GM23338 (cell line): ENCODE measurements at regions not wholly inside any gene's neighbourhood (a gene's known extent, or its start where the extent isn't known, plus 50 kb on each side); places are given as distances from the start of the nearest gene placed in this dataset.

Experiments used
- ATAC-seq: fragments of 200-7000 bp; cut with Tn5 transposase; 3 replicates; pipeline ENCODE4 v1.9.1; 2020
- DNase-seq: peaks from one replicate; pipeline ENCODE4 v3.0.0-alpha.2; 2015; ENCODE audit warnings: low spot score
- H2AFZ ChIP-seq: fragments of 200-600 bp; sonication (generic); 2 replicates; pipeline ENCODE4 v1.8.0; 2016; ENCODE audit warnings: antibody characterized with exemption, mild to moderate bottlenecking, moderate library complexity
- H3F3A ChIP-seq: fragments of 200-600 bp; sonication (generic); replicated peaks from 2 replicates; pipeline ENCODE4 v1.8.0; 2017; ENCODE audit warnings: antibody characterized with exemption, mixed run types, low read depth
- H3K27ac ChIP-seq: fragments of 200-600 bp; sonication (generic); 2 replicates; pipeline ENCODE4 v1.6.1; 2016; ENCODE audit warnings: low read depth
- H3K27me3 ChIP-seq: fragments of 200-600 bp; sonication (generic); 2 replicates; pipeline ENCODE4 v1.8.0; 2016; ENCODE audit warnings: mild to moderate bottlenecking, mixed run types, moderate library complexity; ENCODE audit not compliant: insufficient read depth
- H3K36me3 ChIP-seq: fragments of 200-600 bp; sonication (generic); 2 replicates; pipeline ENCODE4 v1.8.0; 2016; ENCODE audit warnings: mild to moderate bottlenecking; ENCODE audit not compliant: insufficient read depth
- H3K4me1 ChIP-seq: fragments of 200-600 bp; sonication (generic); 2 replicates; pipeline ENCODE4 v1.8.0; 2016; ENCODE audit warnings: mild to moderate bottlenecking, moderate library complexity; ENCODE audit not compliant: insufficient read depth
- H3K4me2 ChIP-seq: fragments of 200-600 bp; sonication (generic); 2 replicates; pipeline ENCODE4 v1.7.1; 2017; ENCODE audit warnings: mixed run types
- H3K4me3 ChIP-seq: fragments of 200-600 bp; sonication (generic); 2 replicates; pipeline ENCODE4 v1.6.1; 2016; ENCODE audit warnings: mixed run types
- H3K79me2 ChIP-seq: fragments of 200-600 bp; sonication (generic); replicated peaks from 2 replicates; pipeline ENCODE4 v1.8.0; 2017; ENCODE audit warnings: mild to moderate bottlenecking; ENCODE audit not compliant: insufficient read depth
- H3K9me2 ChIP-seq: fragments of 200-600 bp; sonication (generic); 2 replicates; pipeline ENCODE4 v1.8.0; 2017; ENCODE audit not compliant: insufficient read depth
- H4K20me1 ChIP-seq: fragments of 200-600 bp; sonication (generic); replicated peaks from 2 replicates; pipeline ENCODE4 v1.8.0; 2017; ENCODE audit warnings: mild to moderate bottlenecking; ENCODE audit not compliant: insufficient read depth
- H3K27ac Mint-ChIP-seq: 2 replicates; pipeline ENCODE4 v1.8.0; 2020; ENCODE audit warnings: inconsistent platforms, mild to moderate bottlenecking, moderate library complexity, mixed read lengths
- H3K27me3 Mint-ChIP-seq: 3 replicates; pipeline ENCODE4 v1.8.0; 2022; ENCODE audit warnings: low read depth, mild to moderate bottlenecking, moderate library complexity, mixed read lengths, inconsistent platforms; ENCODE audit not compliant: insufficient read depth, poor library complexity
- H3K36me3 Mint-ChIP-seq: 3 replicates; pipeline ENCODE4 v1.8.0; 2021; ENCODE audit warnings: low read depth, mild to moderate bottlenecking, inconsistent platforms, moderate library complexity, mixed read lengths
- H3K4me1 Mint-ChIP-seq: 3 replicates; pipeline ENCODE4 v1.8.0; 2020; ENCODE audit warnings: mild to moderate bottlenecking, inconsistent platforms, mixed read lengths
- H3K4me3 Mint-ChIP-seq: 3 replicates; pipeline ENCODE4 v1.8.0; 2021; ENCODE audit warnings: moderate library complexity, mild to moderate bottlenecking, inconsistent platforms, mixed read lengths
- H3K9me3 Mint-ChIP-seq: 3 replicates; pipeline ENCODE4 v1.8.0; 2020; ENCODE audit warnings: moderate library complexity, mild to moderate bottlenecking, inconsistent platforms, mixed read lengths
- JUNB ChIP-seq: IDR thresholded peaks from one replicate; pipeline ENCODE4 v1.6.1; 2016; ENCODE audit warnings: antibody characterized with exemption; ENCODE audit not compliant: unreplicated experiment
- POLR2AphosphoS5 ChIP-seq: IDR thresholded peaks from 2 replicates; pipeline ENCODE4 v1.6.1; 2016; ENCODE audit warnings: antibody characterized with exemption, low read depth
- TF ChIP-seq, protein P1 (sequence below): fragments of 250-450 bp; sonication (Bioruptor Pico); IDR thresholded peaks from 2 replicates; pipeline ENCODE4 v1.5.0; 2020; ENCODE audit warnings: mild to moderate bottlenecking, moderate library complexity

DNA sequence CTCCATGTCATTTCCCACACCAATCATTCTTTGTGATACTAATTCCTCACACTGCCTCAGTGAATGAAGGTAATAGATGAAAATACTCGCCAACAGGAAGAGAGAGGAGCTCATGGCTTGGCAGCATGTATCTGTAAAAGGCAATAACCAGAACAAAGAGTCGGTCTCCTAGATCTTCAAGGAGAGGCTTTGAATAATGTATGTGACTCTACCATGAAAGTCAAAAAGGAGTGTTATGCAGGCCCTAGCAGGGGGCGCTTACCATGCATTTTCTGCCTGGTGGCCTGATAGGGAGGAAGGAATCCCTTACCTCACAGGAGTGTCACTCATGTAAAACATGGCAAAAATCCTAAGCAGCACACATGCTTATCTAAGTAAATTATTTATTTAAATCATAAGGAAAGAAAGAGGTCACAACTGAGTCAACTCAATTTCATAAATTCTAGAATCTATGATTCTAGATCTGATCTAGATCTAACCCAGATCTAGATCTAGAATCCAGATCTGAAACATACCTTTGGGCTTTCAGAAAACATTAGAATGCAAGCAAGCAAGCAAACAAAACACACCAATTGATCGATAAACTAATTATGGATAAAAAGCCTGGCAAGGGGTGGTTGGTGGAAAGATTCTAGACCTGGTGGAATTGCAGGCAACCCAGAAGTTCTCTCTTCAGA is 226.3 kb upstream of the KLF6 start:
- Histone ChIP-seq H3F3A (no peaks in the 10 kb centered on the region), H3K27ac (peak overlapping the region; percentile 69; the same call in 1 of the 2 replicates), H4K20me1 (no peaks in the 10 kb centered on the region), H3K4me2 (peak overlapping the region; percentile 26; the same call in 1 of the 2 replicates), H3K4me3 (no peak overlapping the region), H3K27me3 (no peaks in the 10 kb centered on the region), H3K79me2 (no peaks in the 10 kb centered on the region), H3K36me3 (no peaks in the 10 kb centered on the region), H3K9me2 (peaks cover 4% of the 10 kb centered on the region), H2AFZ (peak overlapping the region; percentile 56; the same call in 1 of the 2 replicates), H3K4me1 (peaks cover 6% of the 10 kb centered on the region)
- H3K27me3 Mint-ChIP-seq, result no peaks in the 10 kb centered on the region
- H3K27ac Mint-ChIP-seq, result no peak overlapping the region
- H3K9me3 Mint-ChIP-seq, result no peaks in the 10 kb centered on the region; the same call in 2 of the 3 replicates
- 0 out of 3 replicates have a peak, but pooled peaks cover 2% of the 10 kb centered on the region for H3K36me3 Mint-ChIP-seq
- peaks cover 10% of the 10 kb centered on the region for H3K4me1 Mint-ChIP-seq
- peak; percentile 21 for DNase-seq
- no peak for TF ChIP-seq POLR2AphosphoS5
- TF ChIP-seq, protein P1, sequence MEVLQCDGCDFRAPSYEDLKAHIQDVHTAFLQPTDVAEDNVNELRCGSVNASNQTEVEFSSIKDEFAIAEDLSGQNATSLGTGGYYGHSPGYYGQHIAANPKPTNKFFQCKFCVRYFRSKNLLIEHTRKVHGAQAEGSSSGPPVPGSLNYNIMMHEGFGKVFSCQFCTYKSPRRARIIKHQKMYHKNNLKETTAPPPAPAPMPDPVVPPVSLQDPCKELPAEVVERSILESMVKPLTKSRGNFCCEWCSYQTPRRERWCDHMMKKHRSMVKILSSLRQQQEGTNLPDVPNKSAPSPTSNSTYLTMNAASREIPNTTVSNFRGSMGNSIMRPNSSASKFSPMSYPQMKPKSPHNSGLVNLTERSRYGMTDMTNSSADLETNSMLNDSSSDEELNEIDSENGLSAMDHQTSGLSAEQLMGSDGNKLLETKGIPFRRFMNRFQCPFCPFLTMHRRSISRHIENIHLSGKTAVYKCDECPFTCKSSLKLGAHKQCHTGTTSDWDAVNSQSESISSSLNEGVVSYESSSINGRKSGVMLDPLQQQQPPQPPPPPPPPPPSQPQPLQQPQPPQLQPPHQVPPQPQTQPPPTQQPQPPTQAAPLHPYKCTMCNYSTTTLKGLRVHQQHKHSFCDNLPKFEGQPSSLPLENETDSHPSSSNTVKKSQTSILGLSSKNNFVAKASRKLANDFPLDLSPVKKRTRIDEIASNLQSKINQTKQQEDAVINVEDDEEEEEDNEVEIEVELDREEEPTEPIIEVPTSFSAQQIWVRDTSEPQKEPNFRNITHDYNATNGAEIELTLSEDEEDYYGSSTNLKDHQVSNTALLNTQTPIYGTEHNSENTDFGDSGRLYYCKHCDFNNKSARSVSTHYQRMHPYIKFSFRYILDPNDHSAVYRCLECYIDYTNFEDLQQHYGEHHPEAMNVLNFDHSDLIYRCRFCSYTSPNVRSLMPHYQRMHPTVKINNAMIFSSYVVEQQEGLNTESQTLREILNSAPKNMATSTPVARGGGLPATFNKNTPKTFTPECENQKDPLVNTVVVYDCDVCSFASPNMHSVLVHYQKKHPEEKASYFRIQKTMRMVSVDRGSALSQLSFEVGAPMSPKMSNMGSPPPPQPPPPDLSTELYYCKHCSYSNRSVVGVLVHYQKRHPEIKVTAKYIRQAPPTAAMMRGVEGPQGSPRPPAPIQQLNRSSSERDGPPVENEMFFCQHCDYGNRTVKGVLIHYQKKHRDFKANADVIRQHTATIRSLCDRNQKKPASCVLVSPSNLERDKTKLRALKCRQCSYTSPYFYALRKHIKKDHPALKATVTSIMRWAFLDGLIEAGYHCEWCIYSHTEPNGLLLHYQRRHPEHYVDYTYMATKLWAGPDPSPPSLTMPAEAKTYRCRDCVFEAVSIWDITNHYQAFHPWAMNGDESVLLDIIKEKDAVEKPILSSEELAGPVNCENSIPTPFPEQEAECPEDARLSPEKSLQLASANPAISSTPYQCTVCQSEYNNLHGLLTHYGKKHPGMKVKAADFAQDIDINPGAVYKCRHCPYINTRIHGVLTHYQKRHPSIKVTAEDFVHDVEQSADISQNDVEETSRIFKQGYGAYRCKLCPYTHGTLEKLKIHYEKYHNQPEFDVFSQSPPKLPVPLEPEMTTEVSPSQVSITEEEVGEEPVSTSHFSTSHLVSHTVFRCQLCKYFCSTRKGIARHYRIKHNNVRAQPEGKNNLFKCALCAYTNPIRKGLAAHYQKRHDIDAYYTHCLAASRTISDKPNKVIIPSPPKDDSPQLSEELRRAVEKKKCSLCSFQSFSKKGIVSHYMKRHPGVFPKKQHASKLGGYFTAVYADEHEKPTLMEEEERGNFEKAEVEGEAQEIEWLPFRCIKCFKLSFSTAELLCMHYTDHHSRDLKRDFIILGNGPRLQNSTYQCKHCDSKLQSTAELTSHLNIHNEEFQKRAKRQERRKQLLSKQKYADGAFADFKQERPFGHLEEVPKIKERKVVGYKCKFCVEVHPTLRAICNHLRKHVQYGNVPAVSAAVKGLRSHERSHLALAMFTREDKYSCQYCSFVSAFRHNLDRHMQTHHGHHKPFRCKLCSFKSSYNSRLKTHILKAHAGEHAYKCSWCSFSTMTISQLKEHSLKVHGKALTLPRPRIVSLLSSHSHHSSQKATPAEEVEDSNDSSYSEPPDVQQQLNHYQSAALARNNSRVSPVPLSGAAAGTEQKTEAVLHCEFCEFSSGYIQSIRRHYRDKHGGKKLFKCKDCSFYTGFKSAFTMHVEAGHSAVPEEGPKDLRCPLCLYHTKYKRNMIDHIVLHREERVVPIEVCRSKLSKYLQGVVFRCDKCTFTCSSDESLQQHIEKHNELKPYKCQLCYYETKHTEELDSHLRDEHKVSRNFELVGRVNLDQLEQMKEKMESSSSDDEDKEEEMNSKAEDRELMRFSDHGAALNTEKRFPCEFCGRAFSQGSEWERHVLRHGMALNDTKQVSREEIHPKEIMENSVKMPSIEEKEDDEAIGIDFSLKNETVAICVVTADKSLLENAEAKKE (CRISPR knock-in tag), result peak; percentile 68
- peak; percentile 47 for ATAC-seq
- H3K4me3 Mint-ChIP-seq, result no peak overlapping the region

DNA sequence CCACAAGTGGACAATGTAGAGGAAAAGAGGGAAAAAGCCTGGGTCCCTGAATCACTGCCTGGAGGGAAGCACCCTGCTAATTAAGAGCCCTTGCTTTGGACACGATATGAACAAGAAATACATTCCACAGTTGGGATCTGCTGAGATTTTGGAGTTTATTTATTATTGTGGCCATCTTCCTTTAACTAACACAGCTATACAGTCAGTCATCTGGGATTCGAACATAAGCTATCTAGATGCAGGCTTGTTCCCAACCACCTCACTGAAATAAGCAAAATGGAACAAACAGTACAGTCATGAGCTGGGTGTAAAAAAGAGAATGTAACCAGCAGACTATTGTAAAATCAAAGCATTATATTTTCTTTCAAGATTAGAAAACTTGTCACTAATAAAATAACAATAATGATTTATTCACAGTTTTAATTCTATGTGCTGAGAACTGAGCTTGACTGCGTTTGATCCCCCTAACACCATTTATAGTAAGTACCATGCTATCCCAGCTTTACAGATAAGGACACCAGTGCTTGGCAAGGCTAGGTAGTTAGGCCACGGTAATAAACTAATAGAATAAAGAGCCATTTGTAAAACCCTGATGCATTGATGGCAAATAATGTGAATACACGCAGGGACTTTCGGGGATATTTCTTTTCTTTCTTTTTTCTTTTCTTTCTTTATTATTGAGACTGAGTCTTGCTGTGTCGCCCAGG is 223.8 kb upstream of the KLF6 start:
- H3K36me3 ChIP-seq, result no peaks in the 10 kb centered on the region
- H3K79me2 ChIP-seq, result no peaks in the 10 kb centered on the region
- H3K27me3 Mint-ChIP-seq, result peaks cover 2% of the 10 kb centered on the region
- H3K27ac Mint-ChIP-seq, result no peak overlapping the region
- H3K4me1 Mint-ChIP-seq, result peaks cover 17% of the 10 kb centered on the region
- H3K9me3 Mint-ChIP-seq, result no peaks in the 10 kb centered on the region; the same call in 2 of the 3 replicates
- H3K9me2 ChIP-seq, result peaks cover 4% of the 10 kb centered on the region
- H3K4me3 ChIP-seq, result no peak overlapping the region
- no peaks in the 10 kb centered on the region for H3F3A ChIP-seq
- H3K27ac ChIP-seq, result no peak overlapping the region
- no peaks in the 10 kb centered on the region for H4K20me1 ChIP-seq
- H3K36me3 Mint-ChIP-seq, result 0 out of 3 replicates have a peak, but pooled peaks cover 2% of the 10 kb centered on the region
- H3K4me3 Mint-ChIP-seq, result no peak overlapping the region
- no peak overlapping the region for H2AFZ ChIP-seq
- no peak for DNase-seq
- peaks cover 6% of the 10 kb centered on the region for H3K4me1 ChIP-seq
- no peak for ATAC-seq
- no peaks in the 10 kb centered on the region for H3K27me3 ChIP-seq
- H3K4me2 ChIP-seq, result no peak overlapping the region
- TF ChIP-seq, protein P1 (CRISPR knock-in tag), result no peak
- TF ChIP-seq JUNB (no peak), POLR2AphosphoS5 (no peak)
